ENCODE measurements at regions not wholly inside any gene's neighbourhood (a gene's known extent, or its start where the extent isn't known, plus 50 kb on each side); places are given as distances from the start of the nearest gene placed in this dataset.

DNA sequence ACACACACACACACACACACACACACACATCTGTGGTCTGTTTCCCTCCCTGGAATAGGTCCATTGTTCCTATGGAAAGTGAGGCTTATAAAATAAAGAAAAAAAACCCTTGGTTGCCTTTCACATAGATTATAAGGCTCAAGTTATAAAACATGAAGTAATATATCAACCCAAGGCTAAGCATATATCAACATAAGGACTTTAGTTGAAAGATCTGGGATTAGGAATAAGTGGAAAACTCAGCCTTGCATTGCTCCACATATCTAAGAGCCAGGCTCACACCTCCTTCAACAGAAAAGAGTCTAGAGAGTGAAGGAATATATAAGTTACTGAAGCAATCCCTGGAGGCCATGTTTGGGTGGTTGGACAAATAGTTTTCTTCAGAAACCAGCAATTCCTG is 235.0 kb downstream of the SUCLG1 start:
- no peak for TF ChIP-seq CTCF (tag by site-specific recombination; IDR thresholded peaks at IDR 0.05)
- TF ChIP-seq ZNF221 (tag by site-specific recombination; IDR thresholded peaks at IDR 0.05; ENCODE audit: borderline replicate concordance) = no peak
- no peak for TF ChIP-seq ZNF510 (tag by site-specific recombination; IDR thresholded peaks at IDR 0.05; ENCODE audit: insufficient replicate concordance)
- no peak for TF ChIP-seq ZBTB49 (tag by site-specific recombination; IDR thresholded peaks at IDR 0.05; ENCODE audit: low read depth)
- TF ChIP-seq BCL6B (tag by site-specific recombination; IDR thresholded peaks at IDR 0.05) = no peak
- TF ChIP-seq ZBTB8A (tag by site-specific recombination; IDR thresholded peaks at IDR 0.05) = no peak
- no peak for TF ChIP-seq KLF10 (tag by site-specific recombination; IDR thresholded peaks at IDR 0.05)
- TF ChIP-seq ZNF426 (tag by site-specific recombination; IDR thresholded peaks at IDR 0.05) = no peak
- no peak for TF ChIP-seq REPIN1 (tag by site-specific recombination; IDR thresholded peaks at IDR 0.05; ENCODE audit: low read depth)
- TF ChIP-seq ZBTB7A (tag by site-specific recombination; IDR thresholded peaks at IDR 0.05; ENCODE audit: low read depth) = no peak
- no peak for TF ChIP-seq YY1 (tag by site-specific recombination; IDR thresholded peaks at IDR 0.05)
- TF ChIP-seq ZFP3 (tag by site-specific recombination; IDR thresholded peaks at IDR 0.05; ENCODE audit: low read depth) = no peak
- TF ChIP-seq ZBTB1 (tag by site-specific recombination; IDR thresholded peaks at IDR 0.05) = no peak
- no peak for TF ChIP-seq ZNF112 (tag by site-specific recombination; IDR thresholded peaks at IDR 0.05)

All from HEK293 (cell line).